CD4-positive, alpha-beta T cell treated with Interleukin-6 for 4 hours (primary cell): ENCODE measurements at regions not wholly inside any gene's neighbourhood (a gene's known extent, or its start where the extent isn't known, plus 50 kb on each side); places are given as distances from the start of the nearest gene placed in this dataset.
"Not testable (repeated sequence)": the region's sequence is repeated elsewhere in the genome, so short reads cannot be mapped to it uniquely, and the experiment has no call there.

Source experiments
- DNase-seq: peaks from one replicate; pipeline ENCODE4 v3.0.0-alpha.2; 2020; ENCODE audit warnings: mixed read lengths

- DNase-seq = no peak
Measured at GRCh38 chr10:5268743-5269142, 72.1 kb downstream of the AKR1C4 start.

- no peak for DNase-seq
Measured at GRCh38 chr10:5269791-5270190, 73.2 kb downstream of the AKR1C4 start.

- no peak for DNase-seq
Measured at GRCh38 chr10:5271526-5271925, 74.9 kb downstream of the AKR1C4 start.

GRCh38 chr10:5272065-5272803 is 75.6 kb downstream of the AKR1C4 start:
- DNase-seq = no peak

GRCh38 chr10:5274795-5275194 is 78.2 kb downstream of the AKR1C4 start:
- no peak for DNase-seq

GRCh38 chr10:5281356-5281755 is 83.4 kb upstream of the UCN3 start:
- DNase-seq = no peak

GRCh38 chr10:5282137-5282536 is 82.6 kb upstream of the UCN3 start:
- DNase-seq = no peak

GRCh38 chr10:5283305-5284158 is 81.2 kb upstream of the UCN3 start:
- DNase-seq = peak; percentile 76

- DNase-seq = peak; percentile 52
Measured at GRCh38 chr10:5284311-5285057, 80.3 kb upstream of the UCN3 start.

GRCh38 chr10:5285186-5285585 is 79.6 kb upstream of the UCN3 start:
- DNase-seq = no peak

- DNase-seq = no peak
Measured at GRCh38 chr10:5288359-5288758, 76.4 kb upstream of the UCN3 start.

GRCh38 chr10:5289228-5289627 is 75.5 kb upstream of the UCN3 start:
- DNase-seq = not testable (repeated sequence)

GRCh38 chr10:5291501-5292195 is 73.1 kb upstream of the UCN3 start:
- peak; percentile 85 for DNase-seq

GRCh38 chr10:5292196-5292735 is 72.5 kb upstream of the UCN3 start:
- DNase-seq = peak; percentile 81

GRCh38 chr10:5292970-5293369 is 71.8 kb upstream of the UCN3 start:
- not testable (repeated sequence) for DNase-seq

GRCh38 chr10:5293691-5294550 is 70.8 kb upstream of the UCN3 start:
- DNase-seq = peak; percentile 73

- peak; percentile 51 for DNase-seq
Measured at GRCh38 chr10:5297466-5297865, 67.3 kb upstream of the UCN3 start.

- DNase-seq = no peak
Measured at GRCh38 chr10:5297996-5298395, 66.8 kb upstream of the UCN3 start.

GRCh38 chr10:5299950-5300349 is 64.8 kb upstream of the UCN3 start:
- DNase-seq = no peak

GRCh38 chr10:5303504-5303903 is 61.3 kb upstream of the UCN3 start:
- DNase-seq = no peak

GRCh38 chr10:5305374-5305773 is 59.4 kb upstream of the UCN3 start:
- no peak for DNase-seq
